ENCODE measurements at regions not wholly inside any gene's neighbourhood (a gene's known extent, or its start where the extent isn't known, plus 50 kb on each side); places are given as distances from the start of the nearest gene placed in this dataset.

GRCh38 chr13:21987793-21988192, 316.9 kb downstream of the FGF9 start:
- Histone ChIP-seq H3K36me3 (ENCODE audit: control insufficient read depth in 2 of 2, insufficient read depth in 2 of 2, low read length in 2 of 2) (no peaks in the 10 kb centered on the region), H3K4me1 (ENCODE audit: control insufficient read depth in 2 of 2, insufficient read depth in 2 of 2, low read length in 2 of 2) (no peaks in the 10 kb centered on the region), H3K4me3 (ENCODE audit: low read length in 2 of 2) (no peak overlapping the region), H3K9me3 (ENCODE audit: control insufficient read depth in 2 of 2, low read length in 2 of 2) (no peaks in the 10 kb centered on the region), H3K27ac (ENCODE audit: low read depth in 2 of 2, low read length in 2 of 2) (no peak overlapping the region), H3K9ac (ENCODE audit: low read depth in 1 of 2, low read length in 2 of 2) (no peak overlapping the region), H3K27me3 (ENCODE audit: control insufficient read depth in 2 of 2, insufficient read depth in 2 of 2, low read length in 2 of 2) (no peaks in the 10 kb centered on the region)

GRCh38 chr13:21988624-21989023, 317.8 kb downstream of the FGF9 start:
- Histone ChIP-seq H3K27ac (ENCODE audit: low read depth in 2 of 2, low read length in 2 of 2) (no peak overlapping the region), H3K4me1 (ENCODE audit: control insufficient read depth in 2 of 2, insufficient read depth in 2 of 2, low read length in 2 of 2) (no peaks in the 10 kb centered on the region), H3K9ac (ENCODE audit: low read depth in 1 of 2, low read length in 2 of 2) (no peak overlapping the region), H3K9me3 (ENCODE audit: control insufficient read depth in 2 of 2, low read length in 2 of 2) (no peaks in the 10 kb centered on the region), H3K4me3 (ENCODE audit: low read length in 2 of 2) (no peak overlapping the region), H3K27me3 (ENCODE audit: control insufficient read depth in 2 of 2, insufficient read depth in 2 of 2, low read length in 2 of 2) (no peaks in the 10 kb centered on the region), H3K36me3 (ENCODE audit: control insufficient read depth in 2 of 2, insufficient read depth in 2 of 2, low read length in 2 of 2) (no peaks in the 10 kb centered on the region)

GRCh38 chr13:21996049-21996448, 325.2 kb downstream of the FGF9 start:
- Histone ChIP-seq H3K9me3 (ENCODE audit: control insufficient read depth in 2 of 2, low read length in 2 of 2) (no peaks in the 10 kb centered on the region), H3K36me3 (ENCODE audit: control insufficient read depth in 2 of 2, insufficient read depth in 2 of 2, low read length in 2 of 2) (no peaks in the 10 kb centered on the region), H3K4me1 (ENCODE audit: control insufficient read depth in 2 of 2, insufficient read depth in 2 of 2, low read length in 2 of 2) (peaks cover 6 to 7% of the 10 kb centered on the region in 2 donors), H3K27me3 (ENCODE audit: control insufficient read depth in 2 of 2, insufficient read depth in 2 of 2, low read length in 2 of 2) (peaks cover 2 to 6% of the 10 kb centered on the region in 2 donors), H3K27ac (ENCODE audit: low read depth in 2 of 2, low read length in 2 of 2) (no peak overlapping the region), H3K4me3 (ENCODE audit: low read length in 2 of 2) (no peak overlapping the region), H3K9ac (ENCODE audit: low read depth in 1 of 2, low read length in 2 of 2) (no peak overlapping the region)

- Histone ChIP-seq H3K4me3 (ENCODE audit: low read length in 2 of 2) (no peak overlapping the region), H3K4me1 (ENCODE audit: control insufficient read depth in 2 of 2, insufficient read depth in 2 of 2, low read length in 2 of 2) (peaks cover 6 to 7% of the 10 kb centered on the region in 2 donors), H3K27ac (ENCODE audit: low read depth in 2 of 2, low read length in 2 of 2) (no peak overlapping the region), H3K36me3 (ENCODE audit: control insufficient read depth in 2 of 2, insufficient read depth in 2 of 2, low read length in 2 of 2) (no peaks in the 10 kb centered on the region), H3K27me3 (ENCODE audit: control insufficient read depth in 2 of 2, insufficient read depth in 2 of 2, low read length in 2 of 2) (peaks cover 2 to 6% of the 10 kb centered on the region in 2 donors), H3K9me3 (ENCODE audit: control insufficient read depth in 2 of 2, low read length in 2 of 2) (no peaks in the 10 kb centered on the region), H3K9ac (ENCODE audit: low read depth in 1 of 2, low read length in 2 of 2) (no peak overlapping the region)
Measured at GRCh38 chr13:21997726-21998125, 326.9 kb downstream of the FGF9 start.

GRCh38 chr13:21998279-21998990, 327.6 kb downstream of the FGF9 start:
- H3K9me3 ChIP-seq (ENCODE audit: control insufficient read depth in 2 of 2, low read length in 2 of 2), result no peaks in the 10 kb centered on the region
- no peak overlapping the region for H3K27ac ChIP-seq (ENCODE audit: low read depth in 2 of 2, low read length in 2 of 2)
- H3K27me3 ChIP-seq (ENCODE audit: control insufficient read depth in 2 of 2, insufficient read depth in 2 of 2, low read length in 2 of 2), result peaks cover 2 to 6% of the 10 kb centered on the region in 2 donors
- no peak overlapping the region for H3K9ac ChIP-seq (ENCODE audit: low read depth in 1 of 2, low read length in 2 of 2)
- H3K36me3 ChIP-seq (ENCODE audit: control insufficient read depth in 2 of 2, insufficient read depth in 2 of 2, low read length in 2 of 2), result no peaks in the 10 kb centered on the region
- no peak overlapping the region for H3K4me3 ChIP-seq (ENCODE audit: low read length in 2 of 2)
- H3K4me1 ChIP-seq (ENCODE audit: control insufficient read depth in 2 of 2, insufficient read depth in 2 of 2, low read length in 2 of 2), result peaks cover 6 to 7% of the 10 kb centered on the region in 2 donors

GRCh38 chr13:21999666-22000065, 328.8 kb downstream of the FGF9 start:
- no peaks in the 10 kb centered on the region for H3K36me3 ChIP-seq (ENCODE audit: control insufficient read depth in 2 of 2, insufficient read depth in 2 of 2, low read length in 2 of 2)
- H3K27ac ChIP-seq (ENCODE audit: low read depth in 2 of 2, low read length in 2 of 2), result no peak overlapping the region
- H3K9me3 ChIP-seq (ENCODE audit: control insufficient read depth in 2 of 2, low read length in 2 of 2), result no peaks in the 10 kb centered on the region
- peaks cover 2 to 6% of the 10 kb centered on the region in 2 donors for H3K27me3 ChIP-seq (ENCODE audit: control insufficient read depth in 2 of 2, insufficient read depth in 2 of 2, low read length in 2 of 2)
- no peak overlapping the region for H3K4me3 ChIP-seq (ENCODE audit: low read length in 2 of 2)
- peaks cover 6 to 7% of the 10 kb centered on the region in 2 donors for H3K4me1 ChIP-seq (ENCODE audit: control insufficient read depth in 2 of 2, insufficient read depth in 2 of 2, low read length in 2 of 2)
- no peak overlapping the region for H3K9ac ChIP-seq (ENCODE audit: low read depth in 1 of 2, low read length in 2 of 2)

GRCh38 chr13:22000191-22000590, 329.3 kb downstream of the FGF9 start:
- Histone ChIP-seq H3K9me3 (ENCODE audit: control insufficient read depth in 2 of 2, low read length in 2 of 2) (no peaks in the 10 kb centered on the region), H3K4me3 (ENCODE audit: low read length in 2 of 2) (no peak overlapping the region), H3K36me3 (ENCODE audit: control insufficient read depth in 2 of 2, insufficient read depth in 2 of 2, low read length in 2 of 2) (no peaks in the 10 kb centered on the region), H3K4me1 (ENCODE audit: control insufficient read depth in 2 of 2, insufficient read depth in 2 of 2, low read length in 2 of 2) (peaks cover 6 to 7% of the 10 kb centered on the region in 2 donors), H3K27me3 (ENCODE audit: control insufficient read depth in 2 of 2, insufficient read depth in 2 of 2, low read length in 2 of 2) (peaks cover 2 to 6% of the 10 kb centered on the region in 2 donors), H3K27ac (ENCODE audit: low read depth in 2 of 2, low read length in 2 of 2) (no peak overlapping the region), H3K9ac (ENCODE audit: low read depth in 1 of 2, low read length in 2 of 2) (no peak overlapping the region)

- peaks cover 2 to 6% of the 10 kb centered on the region in 2 donors for H3K27me3 ChIP-seq (ENCODE audit: control insufficient read depth in 2 of 2, insufficient read depth in 2 of 2, low read length in 2 of 2)
- no peak overlapping the region for H3K27ac ChIP-seq (ENCODE audit: low read depth in 2 of 2, low read length in 2 of 2)
- H3K4me1 ChIP-seq (ENCODE audit: control insufficient read depth in 2 of 2, insufficient read depth in 2 of 2, low read length in 2 of 2), result peaks cover 6 to 7% of the 10 kb centered on the region in 2 donors
- no peaks in the 10 kb centered on the region for H3K36me3 ChIP-seq (ENCODE audit: control insufficient read depth in 2 of 2, insufficient read depth in 2 of 2, low read length in 2 of 2)
- no peaks in the 10 kb centered on the region for H3K9me3 ChIP-seq (ENCODE audit: control insufficient read depth in 2 of 2, low read length in 2 of 2)
- H3K9ac ChIP-seq (ENCODE audit: low read depth in 1 of 2, low read length in 2 of 2), result no peak overlapping the region
- no peak overlapping the region for H3K4me3 ChIP-seq (ENCODE audit: low read length in 2 of 2)
Measured at GRCh38 chr13:22001336-22001735, 330.5 kb downstream of the FGF9 start.

GRCh38 chr13:22002893-22003292, 332.0 kb downstream of the FGF9 start:
- peaks cover 2 to 6% of the 10 kb centered on the region in 2 donors for H3K27me3 ChIP-seq (ENCODE audit: control insufficient read depth in 2 of 2, insufficient read depth in 2 of 2, low read length in 2 of 2)
- no peak overlapping the region for H3K27ac ChIP-seq (ENCODE audit: low read depth in 2 of 2, low read length in 2 of 2)
- H3K9me3 ChIP-seq (ENCODE audit: control insufficient read depth in 2 of 2, low read length in 2 of 2), result no peaks in the 10 kb centered on the region
- peaks cover 5 to 7% of the 10 kb centered on the region in 2 donors for H3K4me1 ChIP-seq (ENCODE audit: control insufficient read depth in 2 of 2, insufficient read depth in 2 of 2, low read length in 2 of 2)
- no peaks in the 10 kb centered on the region for H3K36me3 ChIP-seq (ENCODE audit: control insufficient read depth in 2 of 2, insufficient read depth in 2 of 2, low read length in 2 of 2)
- H3K9ac ChIP-seq (ENCODE audit: low read depth in 1 of 2, low read length in 2 of 2), result no peak overlapping the region
- H3K4me3 ChIP-seq (ENCODE audit: low read length in 2 of 2), result no peak overlapping the region

GRCh38 chr13:22009500-22009899, 338.6 kb downstream of the FGF9 start:
- H3K9ac ChIP-seq (ENCODE audit: low read depth in 1 of 2, low read length in 2 of 2), result no peak overlapping the region
- H3K27ac ChIP-seq (ENCODE audit: low read depth in 2 of 2, low read length in 2 of 2), result no peak overlapping the region
- no peaks in the 10 kb centered on the region for H3K36me3 ChIP-seq (ENCODE audit: control insufficient read depth in 2 of 2, insufficient read depth in 2 of 2, low read length in 2 of 2)

More at GRCh38 chr13:22009500-22009899, 338.6 kb downstream of the FGF9 start:
- Histone ChIP-seq H3K9me3 (ENCODE audit: control insufficient read depth in 2 of 2, low read length in 2 of 2) (no peaks in the 10 kb centered on the region), H3K4me1 (ENCODE audit: control insufficient read depth in 2 of 2, insufficient read depth in 2 of 2, low read length in 2 of 2) (peaks cover 3 to 9% of the 10 kb centered on the region in 2 donors), H3K27me3 (ENCODE audit: control insufficient read depth in 2 of 2, insufficient read depth in 2 of 2, low read length in 2 of 2) (no peaks in the 10 kb centered on the region), H3K4me3 (ENCODE audit: low read length in 2 of 2) (no peak overlapping the region)

Data from mucosa of rectum (tissue), 2 donors.